Uterus (tissue), 3 donors: ENCODE measurements at regions not wholly inside any gene's neighbourhood (a gene's known extent, or its start where the extent isn't known, plus 50 kb on each side); places are given as distances from the start of the nearest gene placed in this dataset.

ENCODE experiments used
- DNase-seq, 2 donors: peaks; one replicate each; pipeline ENCODE4 v3.0.0-alpha.2; 2019 to 2020
- H3K27ac ChIP-seq, 2 donors: fragments of 200-600 bp; sonication (generic); 1 replicate in 1 of 2; 2 replicates in 1 of 2; pipeline ENCODE4 v1.5.1; 2016 to 2018
- H3K27me3 ChIP-seq, 2 donors: fragments of 200-600 bp; sonication (generic); one replicate each; pipeline ENCODE4 v1.5.1; 2018 to 2019; ENCODE audit warnings: control low read depth in 1 of 2
- H3K36me3 ChIP-seq, 2 donors: fragments of 200-600 bp; sonication (generic); one replicate each; pipeline ENCODE4 v1.5.1; 2019; ENCODE audit warnings: control low read depth in 1 of 2
- H3K4me1 ChIP-seq, 2 donors: fragments of 200-600 bp; sonication (generic); one replicate each; pipeline ENCODE4 v1.5.1; 2018 to 2019; ENCODE audit warnings: control low read depth in 1 of 2
- H3K4me3 ChIP-seq, 2 donors: fragments of 200-600 bp; sonication (generic); 1 replicate in 1 of 2; 2 replicates in 1 of 2; pipeline ENCODE4 v1.5.1; 2018 to 2019; ENCODE audit warnings: mild to moderate bottlenecking in 1 of 2
- H3K9me3 ChIP-seq, 2 donors: fragments of 200-600 bp; sonication (generic); one replicate each; pipeline ENCODE4 v1.5.1; 2019; ENCODE audit warnings: control low read depth in 1 of 2
- CTCF ChIP-seq, 4 experiments: fragments of 200-600 bp in 2 of 4; fragments of 450-650 bp in 2 of 4; sonication (generic) in 2 of 4; IDR thresholded peaks; one replicate each; pipeline ENCODE4 v1.5.1; 2016 to 2019; ENCODE audit warnings: antibody characterized with exemption in 4 of 4, mild to moderate bottlenecking in 2 of 4, moderate library complexity in 1 of 4
- POLR2A ChIP-seq, 2 donors: fragments of 450-650 bp; IDR thresholded peaks; one replicate each; pipeline ENCODE4 v1.6.1; 2016; ENCODE audit warnings: antibody characterized with exemption in 2 of 2, mild to moderate bottlenecking in 1 of 2, moderate library complexity in 1 of 2
- intact Hi-C: fragments of 100-400 bp; cut with DNase I; formaldehyde crosslinking; loops from one replicate; pipeline ENCODE4 v1.15.1; 2023; ENCODE audit warnings: low total_unique reads
- donor health status: DM: yes; HTN: yes; CAD: no.

- Histone ChIP-seq H3K4me1 (no peaks in the 10 kb centered on the region), H3K27ac (no peak overlapping the region), H3K9me3 (no peaks in the 10 kb centered on the region), H3K27me3 (no peaks in the 10 kb centered on the region), H3K4me3 (no peak overlapping the region), H3K36me3 (no peaks in the 10 kb centered on the region)
- no peak for TF ChIP-seq CTCF (IDR thresholded peaks at IDR 0.05)
- no peak for TF ChIP-seq POLR2A (IDR thresholded peaks at IDR 0.05)
- DNase-seq, result no peak
- intact Hi-C loops, result no loop called here
Measured at GRCh38 chr12:60066655-60067054, 470.8 kb downstream of the SLC16A7 start.

GRCh38 chr12:60070552-60070951 is 474.7 kb downstream of the SLC16A7 start:
- no peak for DNase-seq
- TF ChIP-seq CTCF (IDR thresholded peaks at IDR 0.05) (no peak), POLR2A (IDR thresholded peaks at IDR 0.05) (no peak)

GRCh38 chr12:60071759-60072191 is 475.9 kb downstream of the SLC16A7 start:
- no peak overlapping the region for H3K27ac ChIP-seq
- H3K4me1 ChIP-seq, result no peaks in the 10 kb centered on the region
- H3K4me3 ChIP-seq, result no peak overlapping the region
- H3K27me3 ChIP-seq, result no peaks in the 10 kb centered on the region
- no peak for DNase-seq
- no peaks in the 10 kb centered on the region for H3K9me3 ChIP-seq
- intact Hi-C loops, result no loop called here
- no peaks in the 10 kb centered on the region for H3K36me3 ChIP-seq
- TF ChIP-seq POLR2A (IDR thresholded peaks at IDR 0.05) (no peak), CTCF (IDR thresholded peaks at IDR 0.05) (no peak)

More at GRCh38 chr12:60070552-60070951, 474.7 kb downstream of the SLC16A7 start:
- Histone ChIP-seq H3K9me3 (no peaks in the 10 kb centered on the region), H3K27ac (no peak overlapping the region), H3K4me1 (no peaks in the 10 kb centered on the region), H3K27me3 (no peaks in the 10 kb centered on the region), H3K36me3 (no peaks in the 10 kb centered on the region), H3K4me3 (no peak overlapping the region)
- intact Hi-C loops, result no loop called here

- intact Hi-C loops, result no loop called here
- Histone ChIP-seq H3K27me3 (no peaks in the 10 kb centered on the region), H3K4me3 (no peak overlapping the region), H3K27ac (no peak overlapping the region), H3K36me3 (no peaks in the 10 kb centered on the region), H3K4me1 (no peaks in the 10 kb centered on the region), H3K9me3 (no peaks in the 10 kb centered on the region)
- no peak for DNase-seq
- TF ChIP-seq CTCF (IDR thresholded peaks at IDR 0.05), result no peak
Measured at GRCh38 chr12:60072911-60073310, 477.1 kb downstream of the SLC16A7 start.

GRCh38 chr12:60075091-60075490 is 479.3 kb downstream of the SLC16A7 start:
- no peaks in the 10 kb centered on the region for H3K4me1 ChIP-seq
- no peaks in the 10 kb centered on the region for H3K27me3 ChIP-seq
- intact Hi-C loops, result no loop called here
- H3K27ac ChIP-seq, result no peak overlapping the region
- TF ChIP-seq CTCF (IDR thresholded peaks at IDR 0.05), result no peak
- no peak for TF ChIP-seq POLR2A (IDR thresholded peaks at IDR 0.05)
- DNase-seq, result no peak
- H3K36me3 ChIP-seq, result no peaks in the 10 kb centered on the region
- no peak overlapping the region for H3K4me3 ChIP-seq
- no peaks in the 10 kb centered on the region for H3K9me3 ChIP-seq
